ENCODE measurements at regions not wholly inside any gene's neighbourhood (a gene's known extent, or its start where the extent isn't known, plus 50 kb on each side); places are given as distances from the start of the nearest gene placed in this dataset.

DNA sequence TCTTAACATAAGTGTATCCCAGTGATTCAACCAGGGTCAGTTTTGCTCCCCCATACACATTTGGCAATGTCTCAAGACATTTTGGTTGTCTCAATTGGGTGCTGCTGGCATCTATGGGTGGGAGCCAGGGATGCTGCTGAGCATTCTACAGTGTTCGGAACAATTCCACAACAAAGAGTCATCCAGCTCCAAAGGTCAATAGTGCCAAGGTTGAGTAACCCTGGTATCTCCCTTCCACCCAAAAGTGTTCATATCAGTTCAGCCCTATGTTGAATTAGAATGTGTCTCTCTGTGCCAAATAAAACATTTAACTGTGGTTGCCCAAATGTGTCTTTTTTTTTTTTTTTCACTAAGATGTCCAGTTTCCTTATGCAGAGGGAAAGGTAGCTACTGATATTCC lies 129.4 kb upstream of the RAI2 start:
- TF ChIP-seq EZH2 (IDR thresholded peaks at IDR 0.05) (no peak), POLR2AphosphoS5 (IDR thresholded peaks at IDR 0.05; ENCODE audit: borderline replicate concordance, low read depth, low read length) (no peak)
